Loucy (cell line): ENCODE measurements at regions not wholly inside any gene's neighbourhood (a gene's known extent, or its start where the extent isn't known, plus 50 kb on each side); places are given as distances from the start of the nearest gene placed in this dataset.

Experiments
- CTCF ChIP-seq: fragments of 200-600 bp; sonication (generic); conservative IDR thresholded peaks from 2 replicates; pipeline ENCODE4 v1.5.1; 2014; ENCODE audit warnings: mild to moderate bottlenecking, antibody characterized with exemption, low read length
- EZH2phosphoT487 ChIP-seq: fragments of 200-600 bp; IDR thresholded peaks from 2 replicates; pipeline ENCODE4 v1.6.1; 2018; ENCODE audit warnings: antibody characterized with exemption, mild to moderate bottlenecking, moderate library complexity, borderline replicate concordance

- no peak for TF ChIP-seq CTCF
- TF ChIP-seq EZH2phosphoT487 = no peak
Observed at GRCh38 chr14:82313889-82314288, 780.2 kb upstream of the SEL1L start.
